GM12891 (cell line): ENCODE measurements at regions not wholly inside any gene's neighbourhood (a gene's known extent, or its start where the extent isn't known, plus 50 kb on each side); places are given as distances from the start of the nearest gene placed in this dataset.

Experiments used
- POLR2A ChIP-seq: IDR thresholded peaks from 2 replicates; pipeline ENCODE4 v1.6.1; 2011; ENCODE audit warnings: low read depth, low read length, control low read depth
- POLR2AphosphoS5 ChIP-seq: IDR thresholded peaks from 2 replicates; pipeline ENCODE4 v1.6.1; 2011; ENCODE audit warnings: low read depth, low read length, control low read depth
- POU2F2 ChIP-seq: IDR thresholded peaks from 2 replicates; pipeline ENCODE4 v1.6.1; 2011; ENCODE audit warnings: low read depth, mild to moderate bottlenecking, control low read depth, low read length, moderate library complexity
- SPI1 ChIP-seq: IDR thresholded peaks from 2 replicates; pipeline ENCODE4 v1.6.1; 2011; ENCODE audit warnings: low read depth, low read length, control low read depth
- TAF1 ChIP-seq: IDR thresholded peaks from 2 replicates; pipeline ENCODE4 v1.6.1; 2011; ENCODE audit warnings: low read depth, low read length, control low read depth

DNA sequence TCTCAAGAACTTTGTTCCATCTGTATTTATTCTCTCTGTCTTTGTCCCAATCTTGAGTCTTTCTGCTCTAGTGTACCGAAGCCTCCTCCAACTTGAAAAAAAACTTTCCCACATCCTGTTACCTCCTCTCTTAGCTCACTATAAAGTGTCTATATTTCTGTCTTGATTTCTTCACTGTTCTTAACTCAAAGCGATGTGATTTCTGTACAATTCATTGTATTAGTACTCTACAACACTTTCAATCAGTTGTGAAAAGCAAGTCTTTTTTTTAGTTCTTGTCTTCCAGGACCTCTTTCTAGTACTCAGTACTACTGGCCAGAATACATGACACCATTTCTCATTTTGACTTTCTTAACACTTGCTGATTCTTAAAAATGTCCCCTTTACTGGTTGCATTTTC is 353.5 kb upstream of the SATB1 start:
- TF ChIP-seq POLR2AphosphoS5 (no peak), TAF1 (no peak), POLR2A (no peak), SPI1 (no peak), POU2F2 (no peak)
